AG04449 (cell line): ENCODE measurements at regions not wholly inside any gene's neighbourhood (a gene's known extent, or its start where the extent isn't known, plus 50 kb on each side); places are given as distances from the start of the nearest gene placed in this dataset.

Source experiments
- CTCF ChIA-PET: fragments of 350-600 bp; formaldehyde crosslinking; extraction: SDS; loops from one replicate; lab custom pipeline; 2021; ENCODE audit warnings: antibody characterized with exemption; lab: Yijun Ruan, JAX
- POLR2A ChIA-PET: fragments of 400-600, 350-600 bp; formaldehyde crosslinking; extraction: SDS; loops from one replicate; lab custom pipeline; 2020; ENCODE audit warnings: antibody characterized with exemption, inconsistent platforms; lab: Yijun Ruan, JAX
- DNase-seq: peaks from one replicate; pipeline ENCODE4 v3.0.0-alpha.2; 2010; ENCODE audit warnings: low read depth, low spot score
- H3K4me3 ChIP-seq: 2 replicates; pipeline ENCODE4 v1.5.1; 2011; ENCODE audit warnings: low read depth, mild to moderate bottlenecking, control low read depth, low read length
- CTCF ChIP-seq: IDR thresholded peaks from one replicate; pipeline ENCODE4 v1.5.1; 2011; ENCODE audit warnings: mild to moderate bottlenecking, moderate library complexity, low read length, control low read depth, inconsistent platforms; ENCODE audit not compliant: insufficient read depth; ENCODE audit errors: missing control alignments

DNA sequence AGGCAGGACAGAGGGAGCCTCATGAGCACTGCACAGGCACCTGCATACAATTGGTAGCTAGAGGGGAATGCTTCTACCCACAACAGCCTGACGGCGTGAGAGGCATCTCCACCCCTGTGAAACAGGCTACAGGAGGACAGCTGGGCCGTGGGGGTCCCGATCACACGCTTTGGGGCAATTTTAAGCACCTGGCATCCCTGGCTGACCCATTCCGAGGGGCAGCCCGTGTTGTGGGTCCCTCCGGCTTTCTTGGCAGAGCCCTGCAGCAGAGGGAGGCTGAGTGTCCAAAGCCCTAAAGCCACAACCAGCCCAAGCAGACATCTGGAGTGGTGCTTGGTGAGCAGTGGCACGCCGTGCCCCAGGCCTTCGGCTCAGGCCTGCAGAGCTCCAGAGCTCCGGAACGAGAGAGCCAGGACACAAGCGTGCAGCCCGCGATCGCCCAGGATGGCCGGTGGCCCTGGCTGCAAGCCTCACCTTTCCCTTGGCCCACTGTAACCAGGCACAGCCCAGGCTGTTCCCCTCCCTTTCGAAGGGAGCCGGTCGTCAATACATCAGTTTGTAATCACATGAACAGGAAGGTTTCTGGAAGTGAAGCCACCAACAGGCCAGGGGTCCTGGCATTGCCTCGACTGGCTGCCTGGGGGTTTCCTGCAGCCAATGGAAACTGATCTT is 81.4 kb downstream of the DLL1 start:
- DNase-seq = no peak
- H3K4me3 ChIP-seq = no peak overlapping the region
- no peak for TF ChIP-seq CTCF
- POLR2A ChIA-PET = no interaction called here
- CTCF ChIA-PET = no interaction called here

DNA sequence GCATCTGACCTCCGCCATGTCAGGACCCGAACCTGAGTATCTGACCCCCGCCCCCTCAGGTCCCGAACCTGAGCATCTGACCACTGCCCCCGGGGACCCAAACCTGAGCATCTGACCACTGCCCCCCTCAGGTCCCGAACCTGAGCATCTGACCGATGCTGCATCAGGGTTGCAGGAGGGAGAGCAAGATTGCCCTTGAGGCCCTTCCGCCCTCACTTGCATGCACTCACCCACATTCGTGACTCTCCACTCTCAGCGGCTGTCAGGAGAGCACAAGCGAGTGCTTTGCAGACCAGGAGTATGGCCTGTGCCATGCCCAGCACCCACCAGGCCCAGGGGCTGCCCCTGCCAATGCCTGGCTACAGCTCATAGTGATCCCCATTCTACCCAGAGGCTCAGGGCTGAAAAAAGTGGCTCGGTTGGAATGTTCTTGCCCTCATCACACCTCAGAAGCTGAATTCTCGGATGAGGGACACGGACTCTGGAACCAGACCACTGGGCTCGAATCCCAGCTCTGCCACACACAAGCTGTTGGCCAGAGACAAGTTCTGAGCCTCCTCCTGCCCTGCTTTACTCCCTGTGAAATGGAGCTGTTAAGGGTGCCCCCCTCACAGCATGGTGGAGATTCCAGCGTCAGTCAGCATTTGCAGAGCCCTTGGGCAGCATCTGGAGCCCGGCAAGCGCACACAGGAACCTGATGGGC is 82.1 kb downstream of the DLL1 start:
- TF ChIP-seq CTCF = no peak
- CTCF ChIA-PET = no interaction called here
- no peak for DNase-seq
- POLR2A ChIA-PET = no interaction called here
- no peak overlapping the region for H3K4me3 ChIP-seq

GRCh38 chr6:170208182-170208601 is 82.7 kb downstream of the DLL1 start:
- DNase-seq = no peak
- CTCF ChIA-PET = no interaction called here
- no peak for TF ChIP-seq CTCF
- POLR2A ChIA-PET = no interaction called here
- no peak overlapping the region for H3K4me3 ChIP-seq

DNA sequence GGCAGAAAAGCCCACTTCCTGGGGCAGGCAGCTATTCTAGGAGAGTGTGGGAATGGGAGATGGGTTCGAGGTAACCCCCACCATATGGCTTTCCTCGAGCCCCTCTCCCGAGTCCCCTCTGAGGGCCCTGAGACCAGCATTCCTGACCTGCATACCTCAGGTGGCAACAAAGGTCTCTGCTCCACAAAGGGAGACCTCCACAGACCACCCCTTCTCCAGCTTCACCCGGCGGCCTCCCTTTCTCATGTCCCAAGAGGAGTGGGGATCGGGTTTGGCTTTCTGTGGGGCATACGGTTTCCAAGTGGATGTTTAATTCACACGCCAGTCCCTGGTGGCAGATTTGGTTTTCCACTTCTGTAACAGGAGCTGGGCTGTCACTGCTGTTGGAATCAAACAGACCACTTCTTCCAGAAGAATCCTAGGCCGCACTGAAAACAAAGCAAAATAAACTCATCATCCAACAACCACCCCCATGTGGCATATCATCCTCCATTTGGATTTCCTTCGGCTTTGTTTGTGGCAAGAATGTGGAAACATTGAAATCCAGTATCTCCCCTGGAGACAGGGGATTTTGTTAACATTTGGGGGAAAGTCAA is 83.2 kb downstream of the DLL1 start:
- no peak overlapping the region for H3K4me3 ChIP-seq
- TF ChIP-seq CTCF = no peak
- CTCF ChIA-PET = no interaction called here
- no peak for DNase-seq
- POLR2A ChIA-PET = no interaction called here

GRCh38 chr6:170206851-170207431 is 83.9 kb downstream of the DLL1 start:
- no peak overlapping the region for H3K4me3 ChIP-seq
- POLR2A ChIA-PET = no interaction called here
- no peak for TF ChIP-seq CTCF
- DNase-seq = no peak
- CTCF ChIA-PET = no interaction called here

DNA sequence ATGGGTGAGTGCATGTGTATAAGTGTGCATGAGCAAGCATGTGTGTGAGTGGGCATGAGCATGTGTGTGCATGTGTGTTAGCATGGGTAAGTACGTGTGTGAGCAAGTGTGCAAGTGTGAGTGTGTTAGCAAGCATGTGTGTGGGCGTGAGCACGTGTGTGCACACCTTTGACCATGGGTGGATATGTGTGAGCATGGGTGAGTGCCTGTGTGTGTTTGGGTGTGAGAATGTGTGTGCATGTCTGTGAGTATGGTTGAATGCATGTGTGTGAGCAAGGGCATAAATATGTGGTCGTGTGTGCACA is 84.6 kb downstream of the DLL1 start:
- ChIA-PET CTCF (no interaction called here), POLR2A (no interaction called here)
- TF ChIP-seq CTCF = no peak
- H3K4me3 ChIP-seq = no peak overlapping the region
- no peak for DNase-seq
